OCI-LY3 (cell line): ENCODE measurements at regions not wholly inside any gene's neighbourhood (a gene's known extent, or its start where the extent isn't known, plus 50 kb on each side); places are given as distances from the start of the nearest gene placed in this dataset.

ENCODE experiments used
- H2AFZ ChIP-seq: fragments of 200-600, 300-600 bp; shearing (Covaris generic); 2 replicates; pipeline ENCODE4 v1.6.0; 2014; ENCODE audit warnings: antibody characterized with exemption, low read depth, low read length
- H3K27ac ChIP-seq: fragments of 200-600, 300-600 bp; sonication (generic); 2 replicates; pipeline ENCODE4 v1.5.1; 2014; ENCODE audit warnings: mild to moderate bottlenecking, low read length, moderate library complexity, mixed read lengths
- H3K27me3 ChIP-seq: fragments of 200-600, 300-600 bp; sonication (generic); 2 replicates; pipeline ENCODE4 v1.6.1; 2014; ENCODE audit warnings: low read depth, low read length, mixed read lengths
- H3K36me3 ChIP-seq: fragments of 200-600, 300-600 bp; sonication (generic); replicated peaks from 2 replicates; pipeline ENCODE3; 2014; ENCODE audit warnings: low read depth, low read length, mixed read lengths
- H3K4me1 ChIP-seq: fragments of 300-600, 200-600 bp; sonication (generic); 2 replicates; pipeline ENCODE4 v1.6.1; 2014; ENCODE audit warnings: low read length, mixed read lengths
- H3K4me2 ChIP-seq: fragments of 200-600, 300-600 bp; sonication (generic); 2 replicates; pipeline ENCODE4 v1.6.1; 2014; ENCODE audit warnings: low read length, mixed read lengths
- H3K4me3 ChIP-seq: fragments of 300-600, 200-600 bp; sonication (generic); 2 replicates; pipeline ENCODE4 v1.5.1; 2014; ENCODE audit warnings: antibody characterized with exemption, mild to moderate bottlenecking, low read length, moderate library complexity
- H3K79me2 ChIP-seq: fragments of 300-600, 200-600 bp; shearing (Covaris generic); 2 replicates; pipeline ENCODE4 v1.6.1; 2014; ENCODE audit warnings: mild to moderate bottlenecking, low read length, mixed read lengths
- H3K9ac ChIP-seq: fragments of 300-600, 200-600 bp; shearing (Covaris generic); 2 replicates; pipeline ENCODE4 v1.6.0; 2014; ENCODE audit warnings: mild to moderate bottlenecking, low read length, moderate library complexity
- H3K9me3 ChIP-seq: fragments of 200-600, 300-600 bp; shearing (Covaris generic); 2 replicates; pipeline ENCODE4 v1.6.1; 2014; ENCODE audit warnings: low read length, mixed read lengths; ENCODE audit not compliant: insufficient read depth
- H4K20me1 ChIP-seq: fragments of 200-600, 300-600 bp; sonication (generic); 2 replicates; pipeline ENCODE4 v1.6.1; 2016; ENCODE audit warnings: low read length, mixed read lengths; ENCODE audit not compliant: insufficient read depth
- EZH2phosphoT487 ChIP-seq: fragments of 200-600 bp; shearing (Covaris generic); IDR thresholded peaks from 2 replicates; pipeline ENCODE4 v1.6.1; 2018; ENCODE audit warnings: antibody characterized with exemption, mixed run types, low read depth
- TF ChIP-seq, protein P1 (sequence below): fragments of 200-600, 300-600 bp; sonication (generic); IDR thresholded peaks from 2 replicates; pipeline ENCODE4 v1.5.1; 2014; ENCODE audit warnings: antibody characterized with exemption, low read length, low read depth

DNA sequence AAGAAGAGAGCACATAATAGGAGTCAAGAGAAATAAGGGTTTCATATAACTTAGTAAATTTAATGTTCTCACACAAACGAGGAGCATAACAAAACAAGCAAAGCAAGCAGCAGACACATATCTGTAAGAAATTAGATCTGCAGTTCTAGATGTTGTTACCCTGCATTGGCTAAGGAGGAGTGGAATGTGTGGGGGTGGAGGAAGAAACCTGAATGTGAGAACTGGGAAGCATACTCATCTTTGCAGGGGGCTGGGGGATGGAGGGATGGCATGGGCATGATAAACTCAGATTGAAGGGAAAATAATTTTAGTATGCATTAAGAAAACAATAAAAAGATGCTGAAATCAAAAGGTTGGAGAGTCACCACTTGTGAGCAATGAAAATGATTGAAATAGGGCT lies 255.0 kb downstream of the LIG4 start:
- Histone ChIP-seq H3K4me2 (no peak overlapping the region), H3K4me3 (no peak overlapping the region), H3K9ac (no peak overlapping the region), H3K4me1 (no peaks in the 10 kb centered on the region), H3K79me2 (no peaks in the 10 kb centered on the region), H4K20me1 (no peaks in the 10 kb centered on the region), H3K36me3 (no peaks in the 10 kb centered on the region), H3K9me3 (no peaks in the 10 kb centered on the region), H3K27ac (no peak overlapping the region), H3K27me3 (no peaks in the 10 kb centered on the region), H2AFZ (no peak overlapping the region)
- TF ChIP-seq EZH2phosphoT487, result no peak
- TF ChIP-seq, protein P1, sequence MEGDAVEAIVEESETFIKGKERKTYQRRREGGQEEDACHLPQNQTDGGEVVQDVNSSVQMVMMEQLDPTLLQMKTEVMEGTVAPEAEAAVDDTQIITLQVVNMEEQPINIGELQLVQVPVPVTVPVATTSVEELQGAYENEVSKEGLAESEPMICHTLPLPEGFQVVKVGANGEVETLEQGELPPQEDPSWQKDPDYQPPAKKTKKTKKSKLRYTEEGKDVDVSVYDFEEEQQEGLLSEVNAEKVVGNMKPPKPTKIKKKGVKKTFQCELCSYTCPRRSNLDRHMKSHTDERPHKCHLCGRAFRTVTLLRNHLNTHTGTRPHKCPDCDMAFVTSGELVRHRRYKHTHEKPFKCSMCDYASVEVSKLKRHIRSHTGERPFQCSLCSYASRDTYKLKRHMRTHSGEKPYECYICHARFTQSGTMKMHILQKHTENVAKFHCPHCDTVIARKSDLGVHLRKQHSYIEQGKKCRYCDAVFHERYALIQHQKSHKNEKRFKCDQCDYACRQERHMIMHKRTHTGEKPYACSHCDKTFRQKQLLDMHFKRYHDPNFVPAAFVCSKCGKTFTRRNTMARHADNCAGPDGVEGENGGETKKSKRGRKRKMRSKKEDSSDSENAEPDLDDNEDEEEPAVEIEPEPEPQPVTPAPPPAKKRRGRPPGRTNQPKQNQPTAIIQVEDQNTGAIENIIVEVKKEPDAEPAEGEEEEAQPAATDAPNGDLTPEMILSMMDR, result no peak

DNA sequence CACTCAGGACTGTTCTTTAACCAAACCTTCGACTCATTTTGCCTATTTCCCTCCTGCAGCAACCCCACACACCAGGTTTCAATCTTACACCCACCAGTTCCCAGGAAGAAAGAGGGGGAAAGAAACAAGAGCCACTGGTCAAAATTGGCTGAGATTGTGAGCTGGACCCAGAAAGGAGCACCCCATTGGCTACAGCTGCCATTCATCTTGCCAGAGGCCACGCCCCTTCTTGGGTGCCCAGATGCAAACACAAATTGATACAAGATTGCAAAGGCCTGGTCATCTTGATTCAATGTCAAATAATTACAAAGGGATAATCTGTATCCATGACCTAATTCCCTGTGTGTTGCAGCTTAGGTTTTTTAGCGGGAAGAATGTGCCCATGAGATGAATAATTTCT lies 258.4 kb downstream of the LIG4 start:
- no peaks in the 10 kb centered on the region for H3K9me3 ChIP-seq
- H3K36me3 ChIP-seq, result no peaks in the 10 kb centered on the region
- H3K9ac ChIP-seq, result no peak overlapping the region
- H2AFZ ChIP-seq, result no peak overlapping the region
- H4K20me1 ChIP-seq, result no peaks in the 10 kb centered on the region
- no peaks in the 10 kb centered on the region for H3K4me1 ChIP-seq
- TF ChIP-seq, protein P1, result no peak
- no peak for TF ChIP-seq EZH2phosphoT487
- no peaks in the 10 kb centered on the region for H3K27me3 ChIP-seq
- no peak overlapping the region for H3K27ac ChIP-seq
- H3K79me2 ChIP-seq, result no peaks in the 10 kb centered on the region
- H3K4me3 ChIP-seq, result no peak overlapping the region
- no peak overlapping the region for H3K4me2 ChIP-seq

DNA sequence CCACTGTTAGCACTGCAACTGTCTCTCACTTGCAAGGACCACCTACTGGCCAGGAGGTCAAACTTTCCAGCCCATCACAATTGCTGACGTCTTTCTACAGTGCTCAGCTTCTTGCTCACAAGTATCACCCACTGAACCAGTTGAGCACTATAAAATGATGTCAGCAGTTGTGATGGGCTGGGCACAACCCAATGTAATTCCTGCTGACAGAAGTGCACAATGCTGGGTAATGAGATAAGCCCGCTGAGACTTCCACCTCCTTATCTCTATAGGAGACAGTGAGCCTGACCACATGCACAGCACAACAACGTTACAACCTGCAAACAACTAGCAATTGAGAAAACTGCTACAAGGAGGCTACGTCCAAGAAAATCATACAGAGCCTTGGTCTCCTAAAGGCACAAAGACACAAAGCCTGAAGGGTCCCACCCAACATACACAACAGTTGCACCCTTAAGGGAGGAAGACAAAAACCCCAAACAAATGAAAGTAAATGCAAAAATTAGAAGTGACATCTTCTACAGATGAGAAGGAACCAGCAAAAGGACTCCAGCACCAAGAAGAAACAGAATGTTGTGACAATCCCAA lies 273.2 kb downstream of the LIG4 start:
- no peaks in the 10 kb centered on the region for H3K79me2 ChIP-seq
- H2AFZ ChIP-seq, result no peak overlapping the region
- TF ChIP-seq EZH2phosphoT487, result no peak
- TF ChIP-seq, protein P1, result no peak
- no peak overlapping the region for H3K9ac ChIP-seq
- no peaks in the 10 kb centered on the region for H3K36me3 ChIP-seq
- no peak overlapping the region for H3K27ac ChIP-seq
- no peak overlapping the region for H3K4me3 ChIP-seq
- H3K4me2 ChIP-seq, result no peak overlapping the region
- H3K4me1 ChIP-seq, result no peaks in the 10 kb centered on the region
- no peaks in the 10 kb centered on the region for H3K27me3 ChIP-seq
- H3K9me3 ChIP-seq, result peaks cover 6% of the 10 kb centered on the region; the same call in 1 of the 2 replicates
- H4K20me1 ChIP-seq, result no peaks in the 10 kb centered on the region

DNA sequence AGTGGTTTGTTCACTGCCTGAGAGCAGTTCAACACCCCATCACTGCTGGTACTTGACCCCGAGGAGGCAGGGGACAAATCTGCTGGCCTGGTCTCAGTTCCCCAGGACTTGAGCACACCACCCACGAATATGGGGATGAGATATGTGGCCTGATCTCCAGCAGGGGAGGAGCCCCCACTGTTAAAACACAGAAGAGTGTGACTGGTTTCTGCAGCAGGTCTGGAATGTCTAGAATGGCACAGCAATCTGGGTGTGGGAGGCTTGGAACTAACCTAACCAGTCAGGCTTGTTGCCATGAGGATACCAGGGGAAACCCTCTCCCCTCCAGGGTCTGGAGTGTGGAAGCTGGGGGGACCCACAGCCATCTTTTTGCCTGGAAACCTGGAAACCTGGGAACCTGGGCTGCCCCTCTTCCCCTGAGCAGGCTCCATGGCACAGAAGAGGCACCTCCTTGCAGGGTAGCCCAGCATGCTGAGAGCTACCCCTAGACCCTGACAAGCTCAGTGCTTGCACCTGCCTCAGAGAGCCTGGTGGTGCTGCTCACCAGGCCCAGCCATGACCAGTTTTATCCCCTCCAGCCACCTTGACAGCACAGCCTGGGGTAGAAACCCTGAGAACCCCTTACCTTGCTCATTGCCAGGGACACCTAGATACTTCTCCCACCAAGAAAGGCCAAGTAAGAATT lies 273.8 kb downstream of the LIG4 start:
- H3K79me2 ChIP-seq, result no peaks in the 10 kb centered on the region
- TF ChIP-seq EZH2phosphoT487, result no peak
- TF ChIP-seq, protein P1, result no peak
- H3K4me3 ChIP-seq, result no peak overlapping the region
- H3K4me2 ChIP-seq, result no peak overlapping the region
- no peaks in the 10 kb centered on the region for H4K20me1 ChIP-seq
- H3K27me3 ChIP-seq, result no peaks in the 10 kb centered on the region
- H3K9me3 ChIP-seq, result peaks cover 6% of the 10 kb centered on the region; the same call in 1 of the 2 replicates
- H3K9ac ChIP-seq, result no peak overlapping the region
- no peaks in the 10 kb centered on the region for H3K4me1 ChIP-seq
- no peak overlapping the region for H3K27ac ChIP-seq
- no peak overlapping the region for H2AFZ ChIP-seq
- H3K36me3 ChIP-seq, result no peaks in the 10 kb centered on the region
